ENCODE measurements at regions not wholly inside any gene's neighbourhood (a gene's known extent, or its start where the extent isn't known, plus 50 kb on each side); places are given as distances from the start of the nearest gene placed in this dataset.

DNA sequence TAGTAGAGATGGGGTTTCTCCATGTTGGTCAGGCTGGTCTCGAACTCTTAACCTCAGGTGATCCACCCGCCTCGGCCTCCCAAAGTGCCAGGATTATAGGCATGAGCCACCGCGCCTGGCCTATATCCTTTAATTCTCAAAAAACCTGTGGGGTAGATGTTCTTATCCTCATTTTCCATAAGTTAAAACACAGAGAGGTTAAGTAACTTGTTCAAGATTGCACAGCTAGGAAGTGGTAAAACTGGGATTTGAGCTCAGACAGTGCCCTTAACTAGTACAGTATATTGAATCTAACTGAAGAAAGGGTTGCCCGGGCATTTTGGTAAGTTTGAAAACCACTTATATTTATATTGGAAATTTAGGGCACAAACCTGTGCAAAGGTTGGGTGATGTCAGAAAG lies 116.0 kb downstream of the GLUD2 start:
- TF ChIP-seq, protein P1, sequence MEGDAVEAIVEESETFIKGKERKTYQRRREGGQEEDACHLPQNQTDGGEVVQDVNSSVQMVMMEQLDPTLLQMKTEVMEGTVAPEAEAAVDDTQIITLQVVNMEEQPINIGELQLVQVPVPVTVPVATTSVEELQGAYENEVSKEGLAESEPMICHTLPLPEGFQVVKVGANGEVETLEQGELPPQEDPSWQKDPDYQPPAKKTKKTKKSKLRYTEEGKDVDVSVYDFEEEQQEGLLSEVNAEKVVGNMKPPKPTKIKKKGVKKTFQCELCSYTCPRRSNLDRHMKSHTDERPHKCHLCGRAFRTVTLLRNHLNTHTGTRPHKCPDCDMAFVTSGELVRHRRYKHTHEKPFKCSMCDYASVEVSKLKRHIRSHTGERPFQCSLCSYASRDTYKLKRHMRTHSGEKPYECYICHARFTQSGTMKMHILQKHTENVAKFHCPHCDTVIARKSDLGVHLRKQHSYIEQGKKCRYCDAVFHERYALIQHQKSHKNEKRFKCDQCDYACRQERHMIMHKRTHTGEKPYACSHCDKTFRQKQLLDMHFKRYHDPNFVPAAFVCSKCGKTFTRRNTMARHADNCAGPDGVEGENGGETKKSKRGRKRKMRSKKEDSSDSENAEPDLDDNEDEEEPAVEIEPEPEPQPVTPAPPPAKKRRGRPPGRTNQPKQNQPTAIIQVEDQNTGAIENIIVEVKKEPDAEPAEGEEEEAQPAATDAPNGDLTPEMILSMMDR (IDR thresholded peaks at IDR 0.05) = no peak
- TF ChIP-seq POLR2AphosphoS5 (IDR thresholded peaks at IDR 0.05) (no peak), POLR2A (IDR thresholded peaks at IDR 0.05) (no peak)
